OCI-LY3 (cell line): ENCODE measurements at regions not wholly inside any gene's neighbourhood (a gene's known extent, or its start where the extent isn't known, plus 50 kb on each side); places are given as distances from the start of the nearest gene placed in this dataset.
"Not testable (repeated sequence)": the region's sequence is repeated elsewhere in the genome, so short reads cannot be mapped to it uniquely, and the experiment has no call there.

Source experiments
- CTCF ChIP-seq: fragments of 200-600, 300-600 bp; sonication (generic); IDR thresholded peaks from 2 replicates; pipeline ENCODE4 v1.5.1; 2014; ENCODE audit warnings: antibody characterized with exemption, low read length, low read depth
- EZH2phosphoT487 ChIP-seq: fragments of 200-600 bp; shearing (Covaris generic); IDR thresholded peaks from 2 replicates; pipeline ENCODE4 v1.6.1; 2018; ENCODE audit warnings: antibody characterized with exemption, mixed run types, low read depth

- not testable (repeated sequence) for TF ChIP-seq CTCF, EZH2phosphoT487
Observed at GRCh38 chr10:53504492-53504891, 731.9 kb upstream of the MBL2 start.
